Right cardiac atrium (tissue), 5 donors: ENCODE measurements at regions not wholly inside any gene's neighbourhood (a gene's known extent, or its start where the extent isn't known, plus 50 kb on each side); places are given as distances from the start of the nearest gene placed in this dataset.
A peak's percentile ranks its signal among the peaks of the same experiment; 100 is the strongest.

Source experiments
- ATAC-seq, 2 donors: fragments of 200-7000 bp; cut with Tn5 transposase; one replicate each; pipeline versions ENCODE4 v1.8.0 to v1.9.1; 2020; ENCODE audit warnings: moderate library complexity in 2 of 2, mild to moderate bottlenecking in 1 of 2
- DNase-seq, 3 donors: peaks; one replicate each; pipeline ENCODE4 v3.0.0-alpha.2; 2020
- H3K27ac ChIP-seq: one replicate; pipeline ENCODE4 v1.5.1; 2013; ENCODE audit warnings: mild to moderate bottlenecking, low read length, control low read depth, moderate library complexity
- H3K27me3 ChIP-seq: one replicate; pipeline ENCODE4 v1.6.1; 2013; ENCODE audit not compliant: control insufficient read depth, insufficient read depth
- H3K4me1 ChIP-seq: one replicate; pipeline ENCODE4 v1.6.1; 2013; ENCODE audit warnings: low read length; ENCODE audit not compliant: control insufficient read depth, insufficient read depth
- H3K4me3 ChIP-seq: one replicate; pipeline ENCODE4 v1.5.1; 2013; ENCODE audit warnings: low read length, control low read depth
- H3K9me3 ChIP-seq: one replicate; pipeline ENCODE4 v1.6.1; 2013; ENCODE audit warnings: low read length; ENCODE audit not compliant: control insufficient read depth
- WGBS: extraction: QIAGEN DNeasy Blood & Tissue Kit; methylation state at CpG from one replicate; pipeline ENCODE4 v1.1.7; 2013; 5-methylcytosine and 5-hydroxymethylcytosine counted together
- intact Hi-C, 4 donors: fragments of 100-400 bp; cut with DNase I; formaldehyde crosslinking; loops; one replicate each; pipeline versions ENCODE4 v1.11.0 to v1.14.0; 2022 to 2023
- donor health status: healthy with polysubstance abuse.
- donor health status: DM: no; HTN: yes; CAD: no.
- donor health status: DM: no; HTN: no; CAD: no.
- donor health status: DM: no; HTN: yes; CAD: no; lungs with severe emphysema.
- donor health status: DM: yes; HTN: yes; CAD: no.

GRCh38 chr21:27813750-27814149, 846.9 kb upstream of the ADAMTS5 start:
- Histone ChIP-seq H3K9me3 (no peaks in the 10 kb centered on the region), H3K4me1 (no peaks in the 10 kb centered on the region), H3K27me3 (no peaks in the 10 kb centered on the region), H3K27ac (no peak overlapping the region), H3K4me3 (no peak overlapping the region)
- ATAC-seq (peak in 1 of 2 donors; percentile 52), DNase-seq (peak; percentile 45 to 78 (median 68))
- intact Hi-C loops = no loop called here
- 62% methylated on average over 8 of the region's 8 CpGs for WGBS

- no peaks in the 10 kb centered on the region for H3K4me1 ChIP-seq
- H3K4me3 ChIP-seq = no peak overlapping the region
- DNase-seq (no peak), ATAC-seq (no peak)
- intact Hi-C loops = no loop called here
- H3K27me3 ChIP-seq = no peaks in the 10 kb centered on the region
- 67% methylated on average over 1 of the region's 1 CpG for WGBS
- no peak overlapping the region for H3K27ac ChIP-seq
- H3K9me3 ChIP-seq = no peaks in the 10 kb centered on the region
Observed at GRCh38 chr21:27813344-27813743, 846.5 kb upstream of the ADAMTS5 start.

- 93% methylated on average over 4 of the region's 4 CpGs for WGBS
- intact Hi-C loops = no loop called here
- no peak for ATAC-seq
Observed at GRCh38 chr21:27812279-27812678, 845.4 kb upstream of the ADAMTS5 start.

GRCh38 chr21:27808923-27809322, 842.0 kb upstream of the ADAMTS5 start:
- intact Hi-C loops = no loop called here
- no peaks in the 10 kb centered on the region for H3K27me3 ChIP-seq
- no peak for ATAC-seq
- H3K27ac ChIP-seq = no peak overlapping the region
- DNase-seq = no peak
- no peak overlapping the region for H3K4me3 ChIP-seq
- H3K4me1 ChIP-seq = peaks cover 2% of the 10 kb centered on the region
- H3K9me3 ChIP-seq = no peaks in the 10 kb centered on the region

More at GRCh38 chr21:27812279-27812678, 845.4 kb upstream of the ADAMTS5 start:
- DNase-seq = no peak
- Histone ChIP-seq H3K27me3 (no peaks in the 10 kb centered on the region), H3K9me3 (no peaks in the 10 kb centered on the region), H3K4me3 (no peak overlapping the region), H3K4me1 (no peaks in the 10 kb centered on the region), H3K27ac (no peak overlapping the region)

- Histone ChIP-seq H3K4me1 (peaks cover 2% of the 10 kb centered on the region), H3K27ac (no peak overlapping the region), H3K9me3 (no peaks in the 10 kb centered on the region), H3K27me3 (no peaks in the 10 kb centered on the region), H3K4me3 (no peak overlapping the region)
- 87% methylated on average over 4 of the region's 4 CpGs for WGBS
- ATAC-seq (no peak), DNase-seq (no peak)
- intact Hi-C loops = no loop called here
Observed at GRCh38 chr21:27807596-27807995, 840.7 kb upstream of the ADAMTS5 start.

GRCh38 chr21:27806281-27806680, 839.4 kb upstream of the ADAMTS5 start:
- no peak for ATAC-seq
- 70% methylated on average over 5 of the region's 5 CpGs for WGBS
- H3K4me1 ChIP-seq = peaks cover 2% of the 10 kb centered on the region
- no peaks in the 10 kb centered on the region for H3K27me3 ChIP-seq
- DNase-seq = no peak
- H3K9me3 ChIP-seq = no peaks in the 10 kb centered on the region
- H3K27ac ChIP-seq = no peak overlapping the region
- intact Hi-C loops = no loop called here
- no peak overlapping the region for H3K4me3 ChIP-seq

GRCh38 chr21:27805696-27806095, 838.8 kb upstream of the ADAMTS5 start:
- no peak for ATAC-seq

GRCh38 chr21:27804515-27804914, 837.6 kb upstream of the ADAMTS5 start:
- no peak overlapping the region for H3K27ac ChIP-seq
- DNase-seq (no peak), ATAC-seq (peak; percentile 53 to 81)
- no peak overlapping the region for H3K4me3 ChIP-seq
- no peaks in the 10 kb centered on the region for H3K27me3 ChIP-seq
- 30% methylated on average over 2 of the region's 2 CpGs for WGBS
- no peaks in the 10 kb centered on the region for H3K9me3 ChIP-seq
- H3K4me1 ChIP-seq = peaks cover 2% of the 10 kb centered on the region
- intact Hi-C loops = no loop called here

More at GRCh38 chr21:27805696-27806095, 838.8 kb upstream of the ADAMTS5 start:
- Histone ChIP-seq H3K9me3 (no peaks in the 10 kb centered on the region), H3K4me3 (no peak overlapping the region), H3K4me1 (peaks cover 2% of the 10 kb centered on the region), H3K27ac (no peak overlapping the region), H3K27me3 (no peaks in the 10 kb centered on the region)
- no peak for DNase-seq
- intact Hi-C loops = no loop called here

- 83% methylated on average over 2 of the region's 2 CpGs for WGBS
- no peak for ATAC-seq
Observed at GRCh38 chr21:27803571-27803970, 836.7 kb upstream of the ADAMTS5 start.

GRCh38 chr21:27802816-27803475, 836.1 kb upstream of the ADAMTS5 start:
- H3K27me3 ChIP-seq = no peaks in the 10 kb centered on the region
- peak overlapping the region; percentile 25 for H3K4me3 ChIP-seq
- peak in 1 of 2 donors; percentile 26 for ATAC-seq
- 57% methylated on average over 7 of the region's 7 CpGs for WGBS
- no peak for DNase-seq
- no peak overlapping the region for H3K27ac ChIP-seq
- H3K9me3 ChIP-seq = no peaks in the 10 kb centered on the region
- peaks cover 2% of the 10 kb centered on the region for H3K4me1 ChIP-seq
- intact Hi-C loops = no loop called here

More at GRCh38 chr21:27803571-27803970, 836.7 kb upstream of the ADAMTS5 start:
- no peak for DNase-seq
- Histone ChIP-seq H3K4me3 (no peak overlapping the region), H3K27me3 (no peaks in the 10 kb centered on the region), H3K9me3 (no peaks in the 10 kb centered on the region), H3K4me1 (peaks cover 2% of the 10 kb centered on the region), H3K27ac (no peak overlapping the region)
- intact Hi-C loops = no loop called here

- 64% methylated on average over 8 of the region's 8 CpGs for WGBS
- intact Hi-C loops = no loop called here
Observed at GRCh38 chr21:27799861-27800260, 833.0 kb upstream of the ADAMTS5 start.

GRCh38 chr21:27796106-27796505, 829.2 kb upstream of the ADAMTS5 start:
- H3K27ac ChIP-seq = no peak overlapping the region
- H3K9me3 ChIP-seq = no peaks in the 10 kb centered on the region
- DNase-seq (no peak), ATAC-seq (no peak)
- H3K4me3 ChIP-seq = no peak overlapping the region
- WGBS = 30% methylated on average over 2 of the region's 2 CpGs
- no peaks in the 10 kb centered on the region for H3K4me1 ChIP-seq
- intact Hi-C loops = no loop called here
- no peaks in the 10 kb centered on the region for H3K27me3 ChIP-seq

More at GRCh38 chr21:27799861-27800260, 833.0 kb upstream of the ADAMTS5 start:
- no peak for DNase-seq
- no peak overlapping the region for H3K27ac ChIP-seq
- no peaks in the 10 kb centered on the region for H3K27me3 ChIP-seq
- peaks cover 2% of the 10 kb centered on the region for H3K4me1 ChIP-seq
- ATAC-seq = no peak
- no peaks in the 10 kb centered on the region for H3K9me3 ChIP-seq
- no peak overlapping the region for H3K4me3 ChIP-seq
